ENCODE measurements at regions not wholly inside any gene's neighbourhood (a gene's known extent, or its start where the extent isn't known, plus 50 kb on each side); places are given as distances from the start of the nearest gene placed in this dataset.

DNA sequence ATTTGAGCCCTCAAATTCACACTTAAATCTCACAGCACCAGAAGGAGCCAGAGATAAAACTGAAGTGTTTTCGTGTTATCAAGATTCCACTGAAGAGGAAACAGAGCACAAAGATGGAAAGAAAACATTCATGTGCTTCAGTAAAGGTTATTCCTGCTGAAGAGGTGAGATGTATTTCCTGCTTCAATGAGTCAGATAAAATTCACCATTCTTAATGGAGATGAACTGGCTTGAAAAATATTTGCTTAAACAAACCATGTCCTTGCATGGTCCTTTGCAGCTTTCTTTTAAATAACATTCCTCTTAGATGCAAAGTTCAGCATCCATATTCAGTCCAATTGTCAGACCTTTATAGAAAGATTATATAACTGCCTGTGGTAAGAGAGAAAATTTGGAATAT is 294.2 kb downstream of the IPMK start:
- no peak overlapping the region for H3K4me3 Mint-ChIP-seq
- no peak for DNase-seq
- no peak overlapping the region for H3K27ac Mint-ChIP-seq
- no peaks in the 10 kb centered on the region for H3K27me3 Mint-ChIP-seq
- H3K36me3 Mint-ChIP-seq = no peaks in the 10 kb centered on the region
- H3K4me1 Mint-ChIP-seq = no peaks in the 10 kb centered on the region
- H3K9me3 Mint-ChIP-seq = peaks cover 3 to 4% of the 10 kb centered on the region in 2 donors
- no peak for ATAC-seq (replicated peaks)

DNA sequence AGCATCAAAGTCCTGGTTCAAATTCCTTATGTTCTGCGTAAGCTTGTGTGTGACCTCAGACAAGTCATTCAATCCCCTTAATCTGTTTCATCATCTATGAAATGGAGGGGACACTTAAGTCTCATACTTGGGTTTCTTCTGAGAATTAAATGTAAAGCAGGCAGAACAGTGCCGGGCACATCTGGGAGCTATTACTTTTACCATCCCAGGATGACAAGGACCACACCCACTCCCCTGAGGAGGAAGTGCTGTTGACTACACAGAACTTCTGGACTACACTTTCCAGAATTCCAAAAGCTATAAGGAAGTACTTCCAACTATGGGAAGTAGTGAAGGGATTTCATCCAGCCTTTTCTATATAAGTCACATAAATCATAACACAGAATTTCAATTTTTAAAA is 294.9 kb downstream of the IPMK start:
- no peaks in the 10 kb centered on the region for H3K4me1 Mint-ChIP-seq
- H3K27me3 Mint-ChIP-seq = no peaks in the 10 kb centered on the region
- H3K36me3 Mint-ChIP-seq = no peaks in the 10 kb centered on the region
- DNase-seq = no peak
- peaks cover 2 to 3% of the 10 kb centered on the region in 2 donors for H3K9me3 Mint-ChIP-seq
- ATAC-seq (replicated peaks) = no peak
- no peak overlapping the region for H3K27ac Mint-ChIP-seq
- no peak overlapping the region for H3K4me3 Mint-ChIP-seq

DNA sequence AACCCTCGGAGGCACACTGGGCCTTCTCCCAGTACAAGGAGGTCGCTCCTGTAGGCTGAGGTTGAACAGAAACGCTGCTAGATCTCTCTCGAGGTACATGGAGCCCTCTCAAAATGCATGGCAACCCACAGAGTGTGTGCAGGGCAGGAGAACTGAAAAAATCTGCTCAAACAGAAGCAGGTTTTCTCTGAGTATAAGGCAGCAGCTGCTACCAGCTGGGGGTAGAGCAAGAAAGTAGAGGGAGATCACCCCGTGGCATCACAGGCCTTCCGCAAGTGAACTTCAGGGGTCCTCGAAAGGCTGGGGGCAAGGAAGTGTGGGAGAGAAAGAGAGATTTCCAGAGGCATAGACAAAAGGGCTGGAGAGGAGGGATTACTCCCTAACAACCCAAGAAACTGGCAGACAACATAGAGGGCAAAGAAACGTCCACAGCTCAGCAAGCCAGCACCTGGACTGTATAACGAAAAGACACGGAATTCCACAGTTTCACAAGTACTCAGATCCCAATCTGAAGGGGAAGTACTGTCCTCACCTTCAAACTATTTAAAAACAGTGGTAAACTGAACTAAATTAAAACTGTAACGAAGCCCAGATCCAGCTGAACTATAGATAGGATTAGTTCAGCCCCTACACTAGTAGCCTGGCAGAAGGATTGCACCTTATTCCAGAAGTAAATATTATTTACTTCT is 299.2 kb downstream of the IPMK start:
- no peak for DNase-seq
- Mint-ChIP-seq H3K4me3 (no peak overlapping the region), H3K9me3 (peaks cover 1 to 3% of the 10 kb centered on the region in 2 donors), H3K27me3 (no peaks in the 10 kb centered on the region), H3K36me3 (no peaks in the 10 kb centered on the region), H3K4me1 (no peaks in the 10 kb centered on the region), H3K27ac (no peak overlapping the region)
- ATAC-seq (replicated peaks) = no peak

DNA sequence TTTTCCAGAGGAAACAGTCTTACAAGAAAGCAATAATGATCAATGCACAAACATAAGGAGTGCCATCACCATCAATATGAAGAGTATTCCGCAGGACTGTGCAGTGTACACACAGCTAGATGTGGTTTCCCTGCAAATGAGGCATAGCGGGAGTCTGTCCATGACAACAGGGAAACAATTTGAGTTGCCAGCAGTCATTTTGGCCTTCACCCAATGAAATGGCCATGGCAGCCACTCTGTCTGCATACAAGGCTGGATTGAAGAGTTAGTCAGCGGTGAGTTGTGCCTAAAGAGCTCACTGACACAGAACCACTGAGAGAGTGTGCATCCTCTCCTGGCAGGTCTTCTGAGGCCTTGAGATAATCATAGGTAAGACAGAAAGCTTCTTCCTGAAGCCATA is 303.3 kb downstream of the IPMK start:
- H3K36me3 Mint-ChIP-seq = no peaks in the 10 kb centered on the region
- no peaks in the 10 kb centered on the region for H3K4me1 Mint-ChIP-seq
- no peak for ATAC-seq (replicated peaks)
- no peak overlapping the region for H3K27ac Mint-ChIP-seq
- H3K27me3 Mint-ChIP-seq = no peaks in the 10 kb centered on the region
- no peak overlapping the region for H3K4me3 Mint-ChIP-seq
- H3K9me3 Mint-ChIP-seq = peaks cover 1 to 3% of the 10 kb centered on the region in 2 donors
- no peak for DNase-seq

DNA sequence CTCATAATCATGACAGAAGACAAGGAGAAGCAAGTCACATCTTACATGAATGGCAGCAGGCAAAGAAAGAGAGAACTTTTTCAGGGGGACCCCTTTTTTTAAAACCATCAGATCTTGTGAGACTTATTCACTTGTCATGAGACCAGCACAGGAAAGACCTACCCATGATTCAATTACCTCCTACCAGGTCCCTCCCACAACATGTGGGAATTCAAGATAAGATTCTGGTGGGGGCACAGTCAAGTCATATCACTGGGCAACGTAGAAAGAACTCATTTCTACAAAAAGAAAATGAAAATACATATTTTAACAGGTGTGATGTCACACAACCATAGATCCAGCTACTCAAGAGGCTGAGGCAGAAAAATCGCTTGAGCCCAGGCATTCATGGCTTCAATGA is 304.1 kb downstream of the IPMK start:
- Mint-ChIP-seq H3K9me3 (peaks cover 1 to 3% of the 10 kb centered on the region in 2 donors), H3K27ac (no peak overlapping the region), H3K36me3 (no peaks in the 10 kb centered on the region), H3K4me3 (no peak overlapping the region), H3K4me1 (no peaks in the 10 kb centered on the region), H3K27me3 (no peaks in the 10 kb centered on the region)
- no peak for ATAC-seq (replicated peaks)
- DNase-seq = no peak

DNA sequence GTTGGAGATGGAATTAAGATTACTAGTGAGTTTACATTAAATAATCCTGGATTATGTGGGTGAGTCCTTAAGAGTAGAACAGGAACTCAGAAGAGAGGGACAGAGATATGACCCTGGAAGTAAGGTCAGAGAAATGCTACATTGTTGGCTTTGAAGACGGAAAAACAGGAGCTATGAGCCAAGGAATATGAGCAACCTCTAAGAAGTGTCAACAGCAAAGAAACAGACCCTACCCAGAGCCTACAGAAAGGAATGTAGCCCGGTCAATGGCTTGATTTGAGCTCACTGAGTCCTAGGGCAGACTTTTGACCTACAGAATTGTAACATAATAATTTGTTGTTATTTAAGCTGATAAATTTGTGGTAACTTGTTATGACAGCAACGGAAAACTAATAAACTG is 304.9 kb downstream of the IPMK start:
- Mint-ChIP-seq H3K4me3 (no peak overlapping the region), H3K27ac (no peak overlapping the region), H3K4me1 (no peaks in the 10 kb centered on the region), H3K9me3 (peaks cover 3% of the 10 kb centered on the region in 2 donors), H3K27me3 (no peaks in the 10 kb centered on the region), H3K36me3 (no peaks in the 10 kb centered on the region)
- DNase-seq (no peak), ATAC-seq (replicated peaks) (no peak)

DNA sequence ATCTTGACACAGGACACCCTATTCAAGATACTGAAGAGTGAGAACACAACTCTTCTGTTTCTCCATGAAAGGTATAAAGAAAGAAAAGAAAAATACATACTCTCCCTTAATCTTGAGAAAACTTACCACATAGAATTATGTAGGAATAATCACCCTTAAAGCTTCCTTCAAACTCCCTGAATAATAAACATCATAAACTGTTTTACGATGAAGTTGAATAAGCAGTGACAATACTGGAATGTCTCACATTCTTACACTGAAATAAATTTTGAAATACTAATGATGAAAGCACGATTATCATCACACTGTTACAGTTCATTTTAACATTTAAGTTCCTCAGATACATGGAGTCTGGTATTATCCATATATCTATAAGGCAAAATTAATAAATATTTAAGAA is 306.2 kb downstream of the IPMK start:
- H3K36me3 Mint-ChIP-seq = no peaks in the 10 kb centered on the region
- peaks cover 0 to 3% of the 10 kb centered on the region in 2 donors for H3K9me3 Mint-ChIP-seq
- H3K4me3 Mint-ChIP-seq = no peak overlapping the region
- DNase-seq (no peak), ATAC-seq (replicated peaks) (no peak)
- no peaks in the 10 kb centered on the region for H3K4me1 Mint-ChIP-seq
- H3K27ac Mint-ChIP-seq = no peak overlapping the region
- H3K27me3 Mint-ChIP-seq = no peaks in the 10 kb centered on the region

DNA sequence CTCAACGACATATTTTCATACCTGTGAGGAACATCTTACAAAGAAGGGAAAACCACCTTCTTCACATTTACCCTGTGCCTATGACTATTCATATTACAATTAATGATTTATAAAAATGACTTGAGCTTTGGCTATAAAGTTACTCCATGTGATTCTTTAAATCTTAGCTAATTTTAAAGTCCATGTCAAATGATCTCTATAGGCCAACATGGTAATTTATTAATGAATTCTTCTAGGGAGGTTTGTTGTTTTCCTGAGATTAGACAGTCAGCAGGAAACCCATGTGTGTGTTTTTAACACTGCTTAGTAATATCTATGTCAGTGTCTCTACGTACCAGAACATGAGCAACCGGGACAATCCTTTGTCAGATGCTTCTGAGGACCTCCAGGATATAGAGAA is 307.3 kb downstream of the IPMK start:
- no peaks in the 10 kb centered on the region for H3K27me3 Mint-ChIP-seq
- H3K9me3 Mint-ChIP-seq = peaks cover 0 to 3% of the 10 kb centered on the region in 2 donors
- H3K4me3 Mint-ChIP-seq = no peak overlapping the region
- no peak for DNase-seq
- ATAC-seq (replicated peaks) = no peak
- H3K27ac Mint-ChIP-seq = no peak overlapping the region
- no peaks in the 10 kb centered on the region for H3K36me3 Mint-ChIP-seq
- H3K4me1 Mint-ChIP-seq = no peaks in the 10 kb centered on the region

DNA sequence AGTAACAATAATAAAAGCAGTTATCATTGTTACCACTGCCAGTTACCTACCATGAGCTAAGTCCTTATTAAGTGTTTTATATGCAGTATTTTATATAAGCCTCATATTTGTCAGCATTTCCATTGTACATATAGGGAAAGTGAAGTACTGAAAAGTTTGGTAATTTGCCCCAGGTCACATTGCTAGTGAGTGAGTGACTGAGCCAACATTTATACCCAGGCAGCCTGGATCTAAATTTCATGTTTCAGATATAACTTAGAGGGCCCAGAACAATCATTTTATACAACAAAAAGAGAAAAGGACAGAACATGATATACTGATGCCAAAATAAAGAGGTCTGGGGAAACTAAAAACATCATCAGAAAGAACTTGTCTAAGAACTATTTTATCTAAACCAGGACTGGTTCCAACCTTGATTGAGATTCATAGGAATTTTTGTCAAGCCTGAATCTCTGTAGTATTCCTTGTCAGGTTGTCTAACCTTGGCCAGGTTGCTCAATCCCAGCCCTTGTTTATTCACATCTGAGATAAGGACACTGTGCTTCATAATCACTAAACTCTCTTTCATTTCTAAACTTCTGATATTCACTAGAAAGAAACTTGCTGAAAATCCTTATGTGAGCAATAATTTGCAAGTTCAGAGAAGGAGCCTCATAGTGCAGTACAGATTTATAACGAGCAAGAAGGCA is 308.2 kb downstream of the IPMK start:
- H3K36me3 Mint-ChIP-seq = no peaks in the 10 kb centered on the region
- peaks cover 0 to 4% of the 10 kb centered on the region in 2 donors for H3K9me3 Mint-ChIP-seq
- no peak overlapping the region for H3K4me3 Mint-ChIP-seq
- DNase-seq (no peak), ATAC-seq (replicated peaks) (no peak)
- no peaks in the 10 kb centered on the region for H3K4me1 Mint-ChIP-seq
- no peak overlapping the region for H3K27ac Mint-ChIP-seq
- H3K27me3 Mint-ChIP-seq = no peaks in the 10 kb centered on the region

DNA sequence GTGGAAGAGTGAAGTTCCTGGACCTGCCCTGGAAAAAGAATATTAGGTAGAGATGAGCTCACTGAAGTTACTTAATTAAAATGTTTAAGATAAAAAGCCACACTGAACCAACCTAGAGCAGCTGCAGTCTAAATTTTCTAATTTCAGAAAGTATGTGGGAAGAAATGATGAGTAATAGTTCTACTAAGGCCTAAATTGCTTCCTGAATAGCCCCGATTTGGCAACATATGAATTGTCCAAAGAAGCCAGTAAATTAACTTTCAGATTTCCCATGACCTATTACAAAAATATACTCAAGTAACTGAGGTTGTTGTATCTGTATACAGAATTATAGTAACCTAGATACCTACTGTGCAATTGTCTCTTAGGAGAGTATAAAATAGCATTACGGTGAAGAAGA is 312.6 kb downstream of the IPMK start:
- no peak overlapping the region for H3K27ac Mint-ChIP-seq
- peaks cover 0 to 3% of the 10 kb centered on the region in 2 donors for H3K9me3 Mint-ChIP-seq
- DNase-seq = no peak
- ATAC-seq (replicated peaks) = no peak
- no peak overlapping the region for H3K4me3 Mint-ChIP-seq
- no peaks in the 10 kb centered on the region for H3K36me3 Mint-ChIP-seq
- H3K4me1 Mint-ChIP-seq = no peaks in the 10 kb centered on the region
- no peaks in the 10 kb centered on the region for H3K27me3 Mint-ChIP-seq

DNA sequence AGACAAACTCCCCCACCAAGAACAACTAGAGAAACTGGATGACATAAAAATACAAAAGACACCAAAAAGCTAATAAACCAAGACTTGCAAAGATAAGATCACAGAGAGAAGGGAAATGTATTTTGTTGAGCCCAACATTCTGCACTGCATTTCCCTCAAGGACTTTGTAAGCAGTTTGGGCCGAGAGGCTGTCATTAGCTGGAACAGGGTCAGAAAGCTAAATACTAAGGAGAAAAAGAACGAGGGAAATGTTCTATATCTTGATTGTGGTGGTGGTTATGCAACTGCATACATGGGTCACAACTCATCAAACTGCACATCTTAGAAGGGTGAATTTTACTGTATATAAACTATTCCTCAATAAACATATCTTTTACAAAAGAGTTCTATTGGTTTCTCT is 315.0 kb downstream of the IPMK start:
- H3K4me1 Mint-ChIP-seq = no peaks in the 10 kb centered on the region
- no peaks in the 10 kb centered on the region for H3K36me3 Mint-ChIP-seq
- DNase-seq (no peak), ATAC-seq (replicated peaks) (no peak)
- no peak overlapping the region for H3K4me3 Mint-ChIP-seq
- H3K9me3 Mint-ChIP-seq = peaks cover 0 to 2% of the 10 kb centered on the region in 2 donors
- H3K27me3 Mint-ChIP-seq = no peaks in the 10 kb centered on the region
- no peak overlapping the region for H3K27ac Mint-ChIP-seq

DNA sequence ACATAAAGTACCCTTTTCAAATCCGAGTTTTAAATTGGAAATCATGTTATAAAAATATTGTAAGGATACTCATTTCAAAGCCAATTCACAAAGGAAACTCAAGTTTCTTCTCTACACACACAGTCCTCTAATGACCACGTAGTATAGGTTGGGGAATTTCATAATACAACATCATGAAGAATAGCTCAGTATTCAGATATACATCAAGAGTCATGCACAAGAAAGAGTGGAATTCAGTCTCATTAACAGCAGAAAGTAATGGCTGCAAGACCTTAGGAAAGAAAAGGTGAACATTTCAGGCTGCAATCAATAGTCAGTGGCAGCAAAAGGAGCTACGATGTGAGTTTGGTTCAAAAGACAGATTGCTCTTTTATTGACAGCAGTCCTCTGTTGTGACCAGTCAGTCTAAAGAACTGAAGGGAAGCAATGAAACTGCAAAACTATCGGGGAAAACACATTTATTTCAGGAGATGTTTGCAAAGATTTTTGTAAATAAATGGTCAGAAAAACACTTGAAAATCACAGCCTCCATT is 317.2 kb downstream of the IPMK start:
- no peak for ATAC-seq (replicated peaks)
- Mint-ChIP-seq H3K27ac (no peak overlapping the region), H3K4me1 (no peaks in the 10 kb centered on the region), H3K27me3 (no peaks in the 10 kb centered on the region), H3K36me3 (no peaks in the 10 kb centered on the region), H3K4me3 (no peak overlapping the region), H3K9me3 (peaks cover 0 to 2% of the 10 kb centered on the region in 2 donors)
- no peak for DNase-seq

DNA sequence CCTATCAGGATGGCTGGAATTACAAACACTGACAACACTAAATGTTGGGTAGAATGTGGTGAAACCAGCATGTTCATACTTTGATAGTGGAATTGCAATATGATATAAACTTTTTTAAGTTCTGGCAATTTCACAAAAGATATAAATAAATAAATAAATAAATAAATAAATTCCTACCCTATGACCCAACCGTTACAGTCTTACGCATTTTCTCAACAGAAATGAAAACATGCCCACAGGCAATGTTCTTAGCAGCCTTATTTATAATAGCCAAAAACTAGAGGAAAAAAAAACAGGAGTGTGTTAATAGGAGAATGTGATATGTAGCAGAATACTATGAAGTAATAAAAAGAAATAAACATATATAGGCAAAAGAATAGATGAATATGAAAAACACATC is 318.9 kb downstream of the IPMK start:
- no peak overlapping the region for H3K27ac Mint-ChIP-seq
- H3K4me3 Mint-ChIP-seq = no peak overlapping the region
- H3K4me1 Mint-ChIP-seq = no peaks in the 10 kb centered on the region
- no peak for ATAC-seq (replicated peaks)
- H3K27me3 Mint-ChIP-seq = no peaks in the 10 kb centered on the region
- DNase-seq = no peak
- H3K9me3 Mint-ChIP-seq = no peaks in the 10 kb centered on the region
- H3K36me3 Mint-ChIP-seq = no peaks in the 10 kb centered on the region

DNA sequence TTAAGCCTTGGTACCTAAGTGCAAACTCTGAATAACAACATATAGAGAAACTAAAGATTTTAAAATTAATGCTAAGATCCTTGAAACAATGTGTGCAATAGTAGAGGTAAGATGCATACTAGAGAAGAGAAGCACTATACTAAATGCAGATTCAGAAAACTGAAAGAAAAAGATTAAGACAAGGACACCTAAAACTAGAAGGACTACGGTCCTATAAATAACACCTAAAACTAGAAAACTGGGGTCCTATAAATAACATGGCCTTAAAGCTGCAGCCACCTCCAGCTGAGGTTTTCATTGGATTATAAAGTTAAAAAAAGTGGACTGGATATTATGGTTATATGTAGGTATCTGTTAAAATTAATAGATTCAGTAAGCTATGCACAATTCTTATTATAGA is 320.9 kb downstream of the IPMK start:
- DNase-seq (no peak), ATAC-seq (replicated peaks) (no peak)
- H3K27me3 Mint-ChIP-seq = no peaks in the 10 kb centered on the region
- no peaks in the 10 kb centered on the region for H3K36me3 Mint-ChIP-seq
- no peak overlapping the region for H3K27ac Mint-ChIP-seq
- no peaks in the 10 kb centered on the region for H3K4me1 Mint-ChIP-seq
- no peaks in the 10 kb centered on the region for H3K9me3 Mint-ChIP-seq
- no peak overlapping the region for H3K4me3 Mint-ChIP-seq

DNA sequence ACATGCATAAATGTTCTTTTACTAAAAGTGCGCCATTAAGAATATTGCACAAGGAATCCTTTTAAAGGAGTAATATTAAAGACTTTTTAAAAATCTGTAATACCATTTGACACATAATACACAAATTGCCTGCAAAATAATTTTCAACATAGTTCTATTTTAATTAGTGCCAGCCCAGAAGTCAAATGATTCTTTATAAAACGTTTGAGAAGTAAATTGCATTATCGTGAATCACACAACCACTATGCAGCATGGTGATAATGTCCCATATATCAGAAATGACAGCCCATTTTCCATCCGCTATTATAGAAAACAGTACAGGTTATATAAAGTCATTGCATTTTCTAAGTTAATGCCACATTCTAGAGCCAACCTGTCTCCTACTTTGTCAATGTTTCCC is 324.0 kb downstream of the IPMK start:
- no peaks in the 10 kb centered on the region for H3K9me3 Mint-ChIP-seq
- no peak for DNase-seq
- no peak overlapping the region for H3K27ac Mint-ChIP-seq
- H3K4me3 Mint-ChIP-seq = no peak overlapping the region
- no peaks in the 10 kb centered on the region for H3K27me3 Mint-ChIP-seq
- no peak for ATAC-seq (replicated peaks)
- H3K36me3 Mint-ChIP-seq = no peaks in the 10 kb centered on the region
- no peaks in the 10 kb centered on the region for H3K4me1 Mint-ChIP-seq
